Caco-2 (cell line): ENCODE measurements at regions not wholly inside any gene's neighbourhood (a gene's known extent, or its start where the extent isn't known, plus 50 kb on each side); places are given as distances from the start of the nearest gene placed in this dataset.
A peak's percentile ranks its signal among the peaks of the same experiment; 100 is the strongest.

Experiments used
- BruUV-seq: library from RNA; stranded (reverse); fragments of 400-500 nt; replicated peaks from 2 replicates; lab custom pipeline; 2021; lab: Mats Ljungman, UMichigan
- CTCF ChIA-PET: fragments of 300-600 bp; sonication (Branson Sonifier 250); formaldehyde crosslinking; loops from one replicate; lab custom pipeline; 2022; ENCODE audit warnings: antibody characterized with exemption; lab: Charles Lee
- POLR2A ChIA-PET: fragments of 300-600 bp; sonication (Branson Sonifier 250); formaldehyde crosslinking; loops from one replicate; lab custom pipeline; 2022; ENCODE audit warnings: antibody characterized with exemption; lab: Charles Lee
- DNase-seq, 2 experiments: peaks; one replicate each; pipeline versions ENCODE4 v3.0.0 to v3.0.0-alpha.2; 2020 to 2022
- H3K27me3 ChIP-seq: replicated peaks from 2 replicates; pipeline ENCODE4 v1.6.0; 2011; ENCODE audit warnings: low read length; ENCODE audit not compliant: control insufficient read depth, insufficient read depth
- H3K36me3 ChIP-seq: 2 replicates; pipeline ENCODE4 v1.5.1; 2011; ENCODE audit warnings: low read length; ENCODE audit not compliant: control insufficient read depth, insufficient read depth
- H3K4me1 ChIP-seq: fragments of 250-450 bp; sonication (Bioruptor Pico); 2 replicates; pipeline ENCODE4 v1.5.1; 2020; ENCODE audit warnings: mild to moderate bottlenecking
- H3K4me3 ChIP-seq: 2 replicates; pipeline ENCODE4 v1.5.1; 2011; ENCODE audit warnings: low read depth, mild to moderate bottlenecking, control low read depth, low read length
- H3K9me3 ChIP-seq: fragments of 250-450 bp; sonication (Bioruptor Pico); 2 replicates; pipeline ENCODE4 v1.5.1; 2020; ENCODE audit warnings: mild to moderate bottlenecking, moderate library complexity
- H3K27ac Mint-ChIP-seq: one replicate; pipeline ENCODE4 v1.8.0; 2022; ENCODE audit warnings: mixed read lengths; ENCODE audit not compliant: unreplicated experiment
- H3K27me3 Mint-ChIP-seq: one replicate; pipeline ENCODE4 v1.8.0; 2022; ENCODE audit warnings: mixed read lengths; ENCODE audit not compliant: insufficient read depth, unreplicated experiment
- H3K36me3 Mint-ChIP-seq: one replicate; pipeline ENCODE4 v1.8.0; 2022; ENCODE audit warnings: mild to moderate bottlenecking, mixed read lengths; ENCODE audit not compliant: insufficient read depth, unreplicated experiment
- H3K4me1 Mint-ChIP-seq: one replicate; pipeline ENCODE4 v1.8.0; 2022; ENCODE audit warnings: low read depth, mixed read lengths; ENCODE audit not compliant: unreplicated experiment
- H3K4me3 Mint-ChIP-seq: one replicate; pipeline ENCODE4 v1.8.0; 2022; ENCODE audit warnings: mild to moderate bottlenecking, moderate library complexity, mixed read lengths; ENCODE audit not compliant: unreplicated experiment
- H3K9me3 Mint-ChIP-seq: one replicate; pipeline ENCODE4 v1.8.0; 2022; ENCODE audit warnings: mixed read lengths; ENCODE audit not compliant: unreplicated experiment
- intact Hi-C: fragments of 100-400 bp; cut with micrococcal nuclease; formaldehyde crosslinking; loops from one replicate; pipeline ENCODE4 v1.10.0; 2022; ENCODE audit not compliant: unreplicated experiment
- TF ChIP-seq, protein P1 (sequence below), 2 experiments: fragments of 200-600 bp in 1 of 2; IDR thresholded peaks; 1 replicate in 1 of 2; 2 replicates in 1 of 2; pipeline versions ENCODE4 v1.5.1 to v1.8.0; 2011 to 2022; ENCODE audit warnings: antibody characterized with exemption in 1 of 2, control low read depth in 1 of 2, inconsistent platforms in 1 of 2, low read depth in 1 of 2, low read length in 1 of 2, mild to moderate bottlenecking in 1 of 2, moderate library complexity in 1 of 2; ENCODE audit not compliant: insufficient read depth in 1 of 2, severe bottlenecking in 1 of 2, unreplicated experiment in 1 of 2

DNA sequence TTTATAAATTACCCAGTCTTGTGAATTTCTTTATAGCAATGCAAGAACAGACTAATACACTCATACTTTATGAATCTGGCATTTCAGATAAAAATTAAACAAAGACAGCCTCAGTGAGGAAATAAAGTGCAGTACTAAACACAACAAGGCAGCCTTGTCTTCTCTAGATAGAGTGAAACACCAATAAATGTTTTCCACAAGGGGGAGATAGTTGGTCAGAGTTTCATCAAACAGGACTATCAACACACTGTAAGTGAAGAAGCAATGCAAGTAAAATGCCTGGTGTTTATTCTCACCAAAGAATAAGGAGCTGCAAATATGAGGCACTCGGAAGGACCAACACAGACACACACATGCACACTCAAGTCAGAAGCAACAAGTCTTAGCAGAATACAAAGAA is 62.8 kb downstream of the FAM9B start:
- peaks cover 17% of the 10 kb centered on the region for H3K36me3 Mint-ChIP-seq
- peaks cover 23% of the 10 kb centered on the region for H3K4me1 ChIP-seq
- peaks cover 4% of the 10 kb centered on the region for H3K9me3 ChIP-seq
- DNase-seq, result peak in 1 of 2 experiments; percentile 31
- H3K4me3 Mint-ChIP-seq, result no peak overlapping the region
- H3K36me3 ChIP-seq, result no peaks in the 10 kb centered on the region
- H3K27me3 ChIP-seq, result no peaks in the 10 kb centered on the region
- H3K9me3 Mint-ChIP-seq, result peaks cover 9% of the 10 kb centered on the region
- ChIA-PET POLR2A (no interaction called here), CTCF (no interaction called here)
- intact Hi-C loops, result loop anchor here (2.0 kb wide), 1 partner anchor 738 kb away; no protein-coding TSS in a partner anchor
- peaks cover 10% of the 10 kb centered on the region for H3K4me1 Mint-ChIP-seq
- H3K27me3 Mint-ChIP-seq, result no peaks in the 10 kb centered on the region
- H3K27ac Mint-ChIP-seq, result peak overlapping the region; percentile 53
- TF ChIP-seq, protein P1, sequence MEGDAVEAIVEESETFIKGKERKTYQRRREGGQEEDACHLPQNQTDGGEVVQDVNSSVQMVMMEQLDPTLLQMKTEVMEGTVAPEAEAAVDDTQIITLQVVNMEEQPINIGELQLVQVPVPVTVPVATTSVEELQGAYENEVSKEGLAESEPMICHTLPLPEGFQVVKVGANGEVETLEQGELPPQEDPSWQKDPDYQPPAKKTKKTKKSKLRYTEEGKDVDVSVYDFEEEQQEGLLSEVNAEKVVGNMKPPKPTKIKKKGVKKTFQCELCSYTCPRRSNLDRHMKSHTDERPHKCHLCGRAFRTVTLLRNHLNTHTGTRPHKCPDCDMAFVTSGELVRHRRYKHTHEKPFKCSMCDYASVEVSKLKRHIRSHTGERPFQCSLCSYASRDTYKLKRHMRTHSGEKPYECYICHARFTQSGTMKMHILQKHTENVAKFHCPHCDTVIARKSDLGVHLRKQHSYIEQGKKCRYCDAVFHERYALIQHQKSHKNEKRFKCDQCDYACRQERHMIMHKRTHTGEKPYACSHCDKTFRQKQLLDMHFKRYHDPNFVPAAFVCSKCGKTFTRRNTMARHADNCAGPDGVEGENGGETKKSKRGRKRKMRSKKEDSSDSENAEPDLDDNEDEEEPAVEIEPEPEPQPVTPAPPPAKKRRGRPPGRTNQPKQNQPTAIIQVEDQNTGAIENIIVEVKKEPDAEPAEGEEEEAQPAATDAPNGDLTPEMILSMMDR (IDR thresholded peaks at IDR 0.05; ENCODE audit: insufficient read depth in 1 of 2, low read depth in 1 of 2, low read length in 1 of 2, severe bottlenecking in 1 of 2, unreplicated experiment in 1 of 2), result peak; percentile 13 to 14
- no TSS peak for BruUV-seq
- no peak overlapping the region for H3K4me3 ChIP-seq

DNA sequence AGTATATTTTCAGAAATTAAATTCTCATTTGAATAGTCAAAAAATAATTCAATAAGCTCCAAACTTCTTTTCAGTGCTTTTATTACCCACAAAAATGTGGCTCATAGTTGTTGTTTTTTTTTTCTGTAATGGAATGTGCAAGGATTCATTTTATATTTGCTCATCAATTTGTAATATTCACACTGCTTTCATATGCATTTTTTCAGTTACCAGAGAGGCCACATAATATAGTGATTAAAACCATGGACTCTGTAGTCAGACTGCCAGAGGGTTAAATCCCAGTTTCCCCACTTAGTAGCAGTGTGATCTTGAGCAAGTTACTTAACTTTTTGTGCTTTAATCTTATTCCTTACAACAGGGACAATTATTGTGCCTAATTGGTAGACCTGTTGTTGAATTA is 64.5 kb downstream of the FAM9B start:
- Histone ChIP-seq H3K4me3 (no peak overlapping the region), H3K27me3 (no peaks in the 10 kb centered on the region), H3K36me3 (no peaks in the 10 kb centered on the region), H3K4me1 (peaks cover 29% of the 10 kb centered on the region), H3K9me3 (peaks cover 18% of the 10 kb centered on the region)
- BruUV-seq, result no TSS peak
- Mint-ChIP-seq H3K9me3 (peaks cover 15% of the 10 kb centered on the region), H3K4me1 (peaks cover 10% of the 10 kb centered on the region), H3K27ac (no peak overlapping the region), H3K27me3 (no peaks in the 10 kb centered on the region), H3K4me3 (no peak overlapping the region), H3K36me3 (peaks cover 24% of the 10 kb centered on the region)
- CTCF ChIA-PET, result no interaction called here
- POLR2A ChIA-PET, result no interaction called here
- intact Hi-C loops, result no loop called here
- DNase-seq, result no peak
- TF ChIP-seq, protein P1 (IDR thresholded peaks at IDR 0.05; ENCODE audit: insufficient read depth in 1 of 2, low read depth in 1 of 2, low read length in 1 of 2, severe bottlenecking in 1 of 2, unreplicated experiment in 1 of 2), result no peak

DNA sequence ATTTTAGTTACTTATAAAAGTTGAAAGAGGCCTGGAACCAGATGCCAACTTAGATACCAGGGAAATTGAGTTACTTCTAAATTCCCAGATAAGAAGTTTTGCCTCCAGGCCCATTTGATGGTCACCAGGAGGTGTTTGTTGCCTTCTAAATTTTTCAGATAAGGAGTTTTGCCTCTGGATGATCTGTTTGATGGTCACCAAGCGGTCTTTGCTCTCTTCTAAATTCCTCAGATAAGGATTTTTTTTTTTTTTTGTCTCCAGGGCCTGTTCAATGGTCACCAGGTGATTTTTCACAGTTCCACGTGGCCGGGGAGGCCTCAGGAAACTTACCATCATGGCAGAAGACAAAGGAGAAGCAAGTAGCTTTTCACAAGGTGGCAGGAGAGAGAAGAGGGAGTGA is 66.5 kb downstream of the FAM9B start:
- Histone ChIP-seq H3K4me1 (peaks cover 29% of the 10 kb centered on the region), H3K9me3 (peaks cover 18% of the 10 kb centered on the region), H3K36me3 (no peaks in the 10 kb centered on the region), H3K4me3 (no peak overlapping the region), H3K27me3 (no peaks in the 10 kb centered on the region)
- H3K9me3 Mint-ChIP-seq, result peaks cover 15% of the 10 kb centered on the region
- H3K36me3 Mint-ChIP-seq, result peaks cover 24% of the 10 kb centered on the region
- peak; percentile 55 to 65 for DNase-seq
- CTCF ChIA-PET, result no interaction called here
- intact Hi-C loops, result loop anchor here (2.0 kb wide), 2 partner anchors 37 to 123 kb away; no protein-coding TSS in a partner anchor
- peak overlapping the region; percentile 93 for H3K27ac Mint-ChIP-seq
- H3K4me3 Mint-ChIP-seq, result peak overlapping the region; percentile 56
- POLR2A ChIA-PET, result no interaction called here
- H3K27me3 Mint-ChIP-seq, result no peaks in the 10 kb centered on the region
- TF ChIP-seq, protein P1 (IDR thresholded peaks at IDR 0.05; ENCODE audit: insufficient read depth in 1 of 2, low read depth in 1 of 2, low read length in 1 of 2, severe bottlenecking in 1 of 2, unreplicated experiment in 1 of 2), result no peak
- peaks cover 10% of the 10 kb centered on the region for H3K4me1 Mint-ChIP-seq
- BruUV-seq, result no TSS peak
